Thyroid gland (tissue), 4 donors: ENCODE measurements at regions not wholly inside any gene's neighbourhood (a gene's known extent, or its start where the extent isn't known, plus 50 kb on each side); places are given as distances from the start of the nearest gene placed in this dataset.

Source experiments
- DNase-seq, 2 donors: peaks; one replicate each; pipeline ENCODE4 v3.0.0-alpha.2; 2019
- H3K27ac ChIP-seq, 3 donors: fragments of 200-600 bp; sonication (generic); 1 replicate in 2 of 3; 2 replicates in 1 of 3; pipeline ENCODE4 v1.5.1; 2016 to 2019; ENCODE audit warnings: mild to moderate bottlenecking in 1 of 3, moderate library complexity in 1 of 3
- H3K27me3 ChIP-seq: fragments of 200-600 bp; sonication (generic); one replicate; pipeline ENCODE4 v1.5.1; 2019
- H3K36me3 ChIP-seq, 2 donors: fragments of 200-600 bp; sonication (generic); one replicate each; pipeline ENCODE4 v1.5.1; 2016 to 2019
- H3K4me1 ChIP-seq, 2 donors: fragments of 200-600 bp; sonication (generic); one replicate each; pipeline ENCODE4 v1.5.1; 2017 to 2019
- H3K4me3 ChIP-seq, 3 donors: fragments of 200-600 bp; sonication (generic); replicated peaks in 1 of 3; 1 replicate in 2 of 3; 2 replicates in 1 of 3; pipeline ENCODE4 v1.5.1; 2016; ENCODE audit warnings: mild to moderate bottlenecking in 1 of 3
- H3K9me3 ChIP-seq: fragments of 200-600 bp; sonication (generic); one replicate; pipeline ENCODE4 v1.5.1; 2017
- CTCF ChIP-seq, 6 experiments: fragments of 200-600 bp in 3 of 6; fragments of 450-650 bp in 3 of 6; sonication (generic) in 3 of 6; IDR thresholded peaks; one replicate each; pipeline ENCODE4 v1.5.1; 2016 to 2019; ENCODE audit warnings: antibody characterized with exemption in 6 of 6, mild to moderate bottlenecking in 2 of 6, inconsistent platforms in 1 of 6, moderate library complexity in 1 of 6
- POLR2A ChIP-seq, 2 donors: fragments of 450-650 bp; IDR thresholded peaks; one replicate each; pipeline ENCODE4 v1.6.1; 2017; ENCODE audit warnings: antibody characterized with exemption in 2 of 2, mild to moderate bottlenecking in 2 of 2, moderate library complexity in 1 of 2
- WGBS, 2 donors: methylation state at CpG; one replicate each; pipeline ENCODE4 v1.1.5; 2017; 5-methylcytosine and 5-hydroxymethylcytosine counted together
- intact Hi-C: fragments of 100-400 bp; cut with DNase I; formaldehyde crosslinking; loops from one replicate; pipeline ENCODE4 v1.15.1; 2023

DNA sequence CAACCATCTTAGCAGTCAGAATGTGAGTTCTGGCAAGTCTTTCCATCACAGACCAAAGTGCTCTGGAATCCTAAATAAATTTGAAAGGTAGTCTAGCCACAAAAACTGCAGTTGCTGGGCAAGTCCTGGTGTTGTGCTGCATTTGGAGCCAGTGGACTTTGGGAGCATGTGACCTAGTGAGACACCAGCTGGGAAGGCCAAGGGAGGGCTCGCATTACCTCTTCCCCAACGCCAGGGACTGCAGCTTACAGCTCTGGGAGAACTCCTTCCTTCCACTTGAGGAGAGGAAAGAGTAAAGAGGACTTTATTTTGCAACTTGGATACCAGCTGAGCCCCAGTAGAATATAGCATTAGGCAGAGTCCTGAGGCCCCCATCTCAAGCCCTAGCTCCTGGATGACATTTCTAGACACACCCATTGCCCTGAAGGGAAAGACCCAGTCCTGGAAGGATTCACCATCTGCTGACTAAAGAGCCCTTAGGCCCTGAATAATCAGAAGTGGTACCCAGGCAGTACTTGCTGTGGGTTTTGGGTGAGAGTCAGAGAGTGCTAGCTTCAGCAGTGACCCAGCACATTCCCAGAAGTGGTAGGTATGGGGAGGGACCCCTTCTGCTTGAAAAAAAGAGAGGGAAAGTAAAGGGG is 190.7 kb downstream of the NUF2 start:
- Histone ChIP-seq H3K27ac (no peak overlapping the region), H3K27me3 (no peaks in the 10 kb centered on the region), H3K4me1 (no peaks in the 10 kb centered on the region), H3K4me3 (no peak overlapping the region), H3K9me3 (no peaks in the 10 kb centered on the region), H3K36me3 (no peaks in the 10 kb centered on the region)
- intact Hi-C loops, result no loop called here
- TF ChIP-seq POLR2A (IDR thresholded peaks at IDR 0.05) (no peak), CTCF (IDR thresholded peaks at IDR 0.05) (no peak)
- WGBS, 2 donors, result 59 to 67% methylated on average over 2 of the region's 2 CpGs
- no peak for DNase-seq

DNA sequence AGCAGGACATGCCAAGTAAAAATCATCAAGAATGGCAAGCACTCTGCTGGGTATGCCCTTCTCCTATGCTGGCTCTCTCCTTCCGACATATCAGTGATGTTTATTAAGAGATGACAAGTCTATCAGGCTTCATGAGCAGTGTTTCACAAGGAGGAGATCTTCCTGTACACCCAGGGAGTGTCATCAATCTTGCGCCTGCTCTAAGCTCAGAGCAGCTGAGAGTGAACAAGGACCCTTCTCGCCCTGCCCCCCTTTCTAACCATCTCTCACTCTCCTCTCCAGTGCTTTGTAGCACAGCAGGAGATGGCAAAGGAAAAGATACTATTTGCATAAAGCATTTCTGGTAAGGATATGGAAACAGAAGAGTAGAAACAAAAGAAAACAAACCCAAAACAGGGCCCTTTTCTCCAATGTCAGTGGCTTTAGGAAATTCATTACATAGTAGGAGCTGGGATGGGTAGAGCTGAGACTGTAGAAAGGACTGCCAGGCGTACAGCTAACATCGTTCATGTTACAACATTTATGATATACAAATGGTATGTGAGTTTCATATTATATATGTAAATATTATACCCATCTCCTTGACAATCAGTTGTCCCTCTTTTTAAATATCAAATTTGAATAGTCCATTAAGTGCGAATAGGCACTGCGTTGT is 201.7 kb downstream of the NUF2 start:
- Histone ChIP-seq H3K4me3 (no peak overlapping the region), H3K27me3 (no peaks in the 10 kb centered on the region), H3K9me3 (no peaks in the 10 kb centered on the region), H3K27ac (no peak overlapping the region), H3K36me3 (no peaks in the 10 kb centered on the region), H3K4me1 (no peaks in the 10 kb centered on the region)
- TF ChIP-seq POLR2A (IDR thresholded peaks at IDR 0.05), result no peak
- no peak for TF ChIP-seq CTCF (IDR thresholded peaks at IDR 0.05)
- 84 to 86% methylated on average over 7 of the region's 7 CpGs for WGBS, 2 donors
- intact Hi-C loops, result no loop called here
- no peak for DNase-seq

- Histone ChIP-seq H3K4me1 (no peaks in the 10 kb centered on the region), H3K27ac (no peak overlapping the region), H3K27me3 (no peaks in the 10 kb centered on the region), H3K36me3 (no peaks in the 10 kb centered on the region), H3K9me3 (no peaks in the 10 kb centered on the region), H3K4me3 (no peak overlapping the region)
- DNase-seq, result peak; percentile 5 to 17
- no peak for TF ChIP-seq POLR2A (IDR thresholded peaks at IDR 0.05)
- peak in 3 of 6 experiments; percentile 29 to 48 (median 48) for TF ChIP-seq CTCF (IDR thresholded peaks at IDR 0.05)
- 39 to 48% methylated on average over 2 of the region's 2 CpGs for WGBS, 2 donors
- intact Hi-C loops, result no loop called here
Observed at GRCh38 chr1:163528710-163529348, 207.1 kb downstream of the NUF2 start.

- H3K4me1 ChIP-seq, result no peaks in the 10 kb centered on the region
- 54 to 61% methylated on average over 2 of the region's 2 CpGs for WGBS, 2 donors
- intact Hi-C loops, result no loop called here
Observed at GRCh38 chr1:163531345-163531744, 209.6 kb downstream of the NUF2 start.

More at GRCh38 chr1:163531345-163531744, 209.6 kb downstream of the NUF2 start:
- no peak overlapping the region for H3K27ac ChIP-seq
- TF ChIP-seq CTCF (IDR thresholded peaks at IDR 0.05) (no peak), POLR2A (IDR thresholded peaks at IDR 0.05) (no peak)
- no peaks in the 10 kb centered on the region for H3K9me3 ChIP-seq
- no peaks in the 10 kb centered on the region for H3K27me3 ChIP-seq
- H3K36me3 ChIP-seq, result no peaks in the 10 kb centered on the region
- DNase-seq, result no peak
- no peak overlapping the region for H3K4me3 ChIP-seq
